GM21390 (cell line): ENCODE measurements at regions not wholly inside any gene's neighbourhood (a gene's known extent, or its start where the extent isn't known, plus 50 kb on each side); places are given as distances from the start of the nearest gene placed in this dataset.

Source experiments
- ATAC-seq: cut with Tn5 transposase; IDR thresholded peaks from one replicate; pipeline ENCODE4 v1.9.1; 2021; ENCODE audit not compliant: unreplicated experiment

- no peak for ATAC-seq
Measured at GRCh38 chr14:98855926-98856715, 415.9 kb downstream of the BCL11B start.

GRCh38 chr14:98858158-98858557 lies 413.8 kb downstream of the BCL11B start:
- ATAC-seq = no peak

GRCh38 chr14:98858561-98858960 lies 413.4 kb downstream of the BCL11B start:
- no peak for ATAC-seq

- ATAC-seq = no peak
Measured at GRCh38 chr14:98859301-98859700, 412.7 kb downstream of the BCL11B start.

- no peak for ATAC-seq
Measured at GRCh38 chr14:98864211-98864610, 407.8 kb downstream of the BCL11B start.

- no peak for ATAC-seq
Measured at GRCh38 chr14:98867146-98867545, 404.9 kb downstream of the BCL11B start.

GRCh38 chr14:98867726-98868125 lies 404.3 kb downstream of the BCL11B start:
- ATAC-seq = no peak

- no peak for ATAC-seq
Measured at GRCh38 chr14:98868866-98869265, 403.1 kb downstream of the BCL11B start.

- ATAC-seq = no peak
Measured at GRCh38 chr14:98871796-98872195, 400.2 kb downstream of the BCL11B start.

GRCh38 chr14:98877065-98877464 lies 394.9 kb downstream of the BCL11B start:
- ATAC-seq = no peak

- no peak for ATAC-seq
Measured at GRCh38 chr14:98878282-98878681, 393.7 kb downstream of the BCL11B start.

- ATAC-seq = no peak
Measured at GRCh38 chr14:98886982-98887381, 385.0 kb downstream of the BCL11B start.

GRCh38 chr14:98888281-98888680 lies 383.7 kb downstream of the BCL11B start:
- ATAC-seq = no peak

- ATAC-seq = no peak
Measured at GRCh38 chr14:98888927-98889835, 382.8 kb downstream of the BCL11B start.

- ATAC-seq = no peak
Measured at GRCh38 chr14:98889836-98890185, 382.2 kb downstream of the BCL11B start.

GRCh38 chr14:98890556-98891340 lies 381.2 kb downstream of the BCL11B start:
- no peak for ATAC-seq

GRCh38 chr14:98893675-98894074 lies 378.3 kb downstream of the BCL11B start:
- no peak for ATAC-seq

- ATAC-seq = no peak
Measured at GRCh38 chr14:98894600-98894999, 377.4 kb downstream of the BCL11B start.

- ATAC-seq = no peak
Measured at GRCh38 chr14:98896449-98896848, 375.5 kb downstream of the BCL11B start.

GRCh38 chr14:98897605-98898309 lies 374.2 kb downstream of the BCL11B start:
- ATAC-seq = no peak

GRCh38 chr14:98899441-98899840 lies 372.6 kb downstream of the BCL11B start:
- ATAC-seq = no peak
